GM12872 (cell line): ENCODE measurements at regions not wholly inside any gene's neighbourhood (a gene's known extent, or its start where the extent isn't known, plus 50 kb on each side); places are given as distances from the start of the nearest gene placed in this dataset.

ENCODE experiments used
- TF ChIP-seq, protein P1 (sequence below): IDR thresholded peaks from 3 replicates; pipeline ENCODE4 v1.5.1; 2011; ENCODE audit warnings: low read depth, mild to moderate bottlenecking, low read length, moderate library complexity; ENCODE audit not compliant: insufficient read depth

DNA sequence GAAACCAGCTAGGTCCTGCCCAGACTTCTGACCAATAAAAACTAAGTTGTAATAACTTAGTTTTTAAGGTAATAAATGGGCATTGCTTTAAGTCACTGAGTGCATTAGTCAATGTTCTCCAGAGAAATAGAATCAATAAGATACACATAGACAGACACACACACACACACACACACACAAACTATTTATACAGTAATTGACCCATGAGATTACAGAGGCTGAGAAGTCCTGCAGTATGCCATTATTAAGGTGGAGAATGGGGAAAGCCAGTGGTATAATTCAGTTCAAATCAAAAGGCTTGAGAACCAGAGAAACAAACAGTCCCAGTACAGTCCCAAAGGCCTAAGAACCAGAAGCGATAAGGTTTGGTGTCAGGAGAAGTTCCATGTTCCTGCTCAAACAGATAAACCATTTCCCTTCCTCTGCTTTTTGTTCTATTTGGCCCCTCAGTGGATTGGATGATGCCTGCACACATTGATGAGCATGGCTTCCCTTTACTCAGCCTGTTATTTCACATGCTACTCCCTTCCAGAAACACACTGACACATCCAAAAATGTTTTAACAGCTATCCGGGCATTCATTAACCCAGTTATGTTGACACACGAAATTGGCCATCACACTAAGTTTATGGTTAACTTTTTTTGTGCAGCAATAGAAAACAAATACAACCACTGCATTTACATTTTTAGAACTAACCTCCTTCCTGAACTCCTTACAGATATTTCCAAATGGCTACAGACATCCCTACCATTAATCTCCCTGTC, 828.2 kb upstream of the NCAM2 start:
- TF ChIP-seq, protein P1, sequence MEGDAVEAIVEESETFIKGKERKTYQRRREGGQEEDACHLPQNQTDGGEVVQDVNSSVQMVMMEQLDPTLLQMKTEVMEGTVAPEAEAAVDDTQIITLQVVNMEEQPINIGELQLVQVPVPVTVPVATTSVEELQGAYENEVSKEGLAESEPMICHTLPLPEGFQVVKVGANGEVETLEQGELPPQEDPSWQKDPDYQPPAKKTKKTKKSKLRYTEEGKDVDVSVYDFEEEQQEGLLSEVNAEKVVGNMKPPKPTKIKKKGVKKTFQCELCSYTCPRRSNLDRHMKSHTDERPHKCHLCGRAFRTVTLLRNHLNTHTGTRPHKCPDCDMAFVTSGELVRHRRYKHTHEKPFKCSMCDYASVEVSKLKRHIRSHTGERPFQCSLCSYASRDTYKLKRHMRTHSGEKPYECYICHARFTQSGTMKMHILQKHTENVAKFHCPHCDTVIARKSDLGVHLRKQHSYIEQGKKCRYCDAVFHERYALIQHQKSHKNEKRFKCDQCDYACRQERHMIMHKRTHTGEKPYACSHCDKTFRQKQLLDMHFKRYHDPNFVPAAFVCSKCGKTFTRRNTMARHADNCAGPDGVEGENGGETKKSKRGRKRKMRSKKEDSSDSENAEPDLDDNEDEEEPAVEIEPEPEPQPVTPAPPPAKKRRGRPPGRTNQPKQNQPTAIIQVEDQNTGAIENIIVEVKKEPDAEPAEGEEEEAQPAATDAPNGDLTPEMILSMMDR: no peak

DNA sequence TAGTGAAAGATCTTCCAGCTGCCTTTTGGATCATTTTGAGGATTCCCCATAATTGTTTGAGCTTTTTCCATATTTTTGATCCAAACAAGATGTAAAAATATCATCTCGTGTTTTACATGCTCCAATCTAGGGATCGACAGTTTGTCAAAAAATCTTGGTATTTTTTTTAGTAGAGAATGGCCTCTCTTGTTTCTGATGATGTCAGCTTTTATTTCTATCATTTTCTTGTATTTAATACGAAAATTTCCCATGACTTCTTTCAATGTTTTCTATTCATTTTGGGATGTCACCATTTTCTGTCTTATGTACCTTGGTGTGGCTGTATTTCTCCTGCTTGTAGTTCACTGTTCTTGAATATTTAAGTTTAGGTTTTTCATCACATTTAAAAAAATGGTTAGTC, 812.0 kb upstream of the NCAM2 start:
- TF ChIP-seq, protein P1: no peak

DNA sequence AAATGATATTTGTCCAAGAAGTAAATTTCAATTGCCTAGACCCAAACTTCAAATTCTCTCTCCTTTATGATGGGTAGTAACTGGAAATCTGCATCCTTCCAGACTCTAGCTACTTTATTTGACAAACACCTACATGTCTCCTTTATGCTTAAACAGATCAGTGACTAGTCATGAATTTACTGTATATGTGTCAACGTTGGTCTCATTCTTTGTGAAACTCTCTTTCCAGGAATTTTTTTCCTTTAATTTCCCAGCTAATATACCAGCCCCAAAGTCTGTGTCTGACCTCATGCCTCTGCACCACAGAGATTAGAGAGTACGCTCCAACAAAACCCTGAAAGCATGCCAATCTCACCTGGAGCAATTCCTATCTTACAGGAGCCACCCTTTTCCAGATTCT, 811.2 kb upstream of the NCAM2 start:
- TF ChIP-seq, protein P1: no peak

DNA sequence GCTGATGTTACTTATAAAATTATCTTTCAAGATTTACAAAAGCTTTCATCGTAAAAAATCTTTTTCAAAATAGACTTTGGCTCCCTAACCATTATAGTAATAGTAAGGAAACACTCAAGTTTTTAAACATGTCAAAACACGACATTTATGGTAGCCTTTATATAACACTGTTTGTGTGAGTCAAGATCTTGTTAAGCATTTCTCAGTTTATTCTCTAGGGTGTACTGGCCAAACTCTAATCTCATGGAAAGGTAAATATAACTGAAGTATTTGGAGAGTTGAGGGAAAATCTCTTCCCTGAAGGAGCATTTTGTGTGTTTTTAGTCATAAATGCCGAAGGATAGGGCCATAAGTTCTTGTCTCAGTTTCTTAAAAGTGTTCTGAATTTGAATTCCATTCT, 790.9 kb upstream of the NCAM2 start:
- TF ChIP-seq, protein P1: no peak

DNA sequence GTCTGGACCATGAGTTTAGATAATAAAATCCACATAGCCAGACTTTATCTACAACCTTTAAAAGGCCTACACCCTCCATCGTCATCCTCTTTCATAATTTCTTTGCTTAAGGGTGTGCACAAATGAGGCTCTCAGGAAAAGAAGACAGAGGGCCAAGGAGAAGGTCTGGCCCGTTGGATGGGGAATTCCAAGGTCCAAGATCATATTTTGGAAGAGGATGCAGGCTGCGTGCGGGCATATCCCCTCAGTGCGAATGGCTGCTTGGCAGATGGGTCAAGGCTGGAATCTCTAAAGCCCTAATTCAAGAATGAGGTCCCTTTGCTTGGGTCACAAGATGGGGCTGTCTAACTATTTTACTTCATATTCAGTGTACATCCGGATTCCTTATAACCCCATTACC, 782.2 kb upstream of the NCAM2 start:
- TF ChIP-seq, protein P1: no peak

DNA sequence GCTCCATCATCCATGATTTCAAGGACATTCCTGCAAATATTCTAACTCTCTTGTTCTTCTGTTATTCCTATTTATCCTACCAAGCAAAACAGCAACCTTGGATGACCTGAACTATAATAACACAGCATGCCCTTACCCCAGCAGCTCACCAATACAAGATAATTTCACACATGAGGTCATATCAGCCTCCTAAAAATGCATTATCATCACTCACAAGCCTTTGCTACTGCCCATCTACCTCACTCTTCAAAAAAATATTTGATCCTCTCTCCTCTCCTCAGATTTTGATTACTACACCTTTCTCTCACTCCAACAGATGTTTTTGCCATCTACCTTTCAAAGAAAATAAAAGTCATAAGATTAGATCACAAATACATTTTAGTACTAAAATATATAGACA, 777.6 kb upstream of the NCAM2 start:
- TF ChIP-seq, protein P1: no peak

DNA sequence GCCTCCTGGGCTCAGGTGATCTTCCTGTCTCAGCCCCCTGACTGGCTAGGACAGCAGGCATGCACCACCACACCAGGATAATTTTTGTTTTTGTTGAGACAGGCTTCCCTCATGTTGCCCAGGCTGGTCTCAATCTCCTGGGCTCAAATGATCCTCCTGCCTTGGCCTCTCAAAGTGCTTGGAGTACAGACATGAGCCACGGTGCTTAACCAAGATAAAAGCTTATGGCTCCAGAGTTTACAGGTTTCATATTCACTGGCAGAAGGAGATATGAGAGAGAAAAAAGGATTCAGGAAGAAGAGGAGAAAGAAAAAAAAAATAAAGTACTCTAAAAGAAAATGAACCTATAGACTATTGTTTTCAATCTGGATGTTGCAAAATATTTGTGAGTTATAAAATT, 748.8 kb upstream of the NCAM2 start:
- TF ChIP-seq, protein P1: no peak
